ENCODE measurements at regions not wholly inside any gene's neighbourhood (a gene's known extent, or its start where the extent isn't known, plus 50 kb on each side); places are given as distances from the start of the nearest gene placed in this dataset.

DNA sequence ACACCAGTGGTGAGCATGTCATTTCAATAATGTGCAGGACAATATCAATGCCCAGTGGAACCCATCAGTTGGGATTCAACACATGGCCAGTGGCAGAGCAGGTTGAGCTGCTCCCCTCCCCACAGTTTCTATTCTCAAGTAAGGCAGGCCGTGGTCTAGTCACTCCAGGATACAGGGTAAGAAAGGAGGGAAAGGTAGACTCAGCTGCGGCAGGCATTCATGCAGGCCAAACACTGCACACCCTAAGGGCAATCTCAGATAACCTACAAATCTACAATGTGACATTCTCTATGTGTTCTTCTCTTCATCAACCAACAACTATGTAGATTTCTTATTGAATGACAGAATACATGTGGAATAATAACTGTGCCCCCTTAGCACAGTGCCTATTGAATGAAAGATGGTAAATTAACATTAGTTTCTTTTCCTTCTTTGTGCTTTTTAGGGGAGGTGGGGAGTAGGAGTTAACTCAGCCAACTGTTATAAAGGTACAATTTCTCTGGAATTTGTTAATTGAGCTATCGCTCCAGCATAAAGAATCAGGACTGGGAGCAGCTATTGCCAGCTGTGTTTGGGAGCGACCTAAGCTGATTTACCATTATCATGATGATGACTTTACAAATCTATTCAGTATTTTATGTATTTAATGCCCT, 89.7 kb downstream of the FAM50B start:
- Histone ChIP-seq H3K4me1 (ENCODE audit: control insufficient read depth, extremely low read depth, insufficient read depth, low read length) (no peaks in the 10 kb centered on the region), H3K27me3 (ENCODE audit: control insufficient read depth, extremely low read depth, insufficient read depth, low read length) (no peaks in the 10 kb centered on the region), H3K9me1 (ENCODE audit: control insufficient read depth, extremely low read depth, insufficient read depth, low read length) (no peaks in the 10 kb centered on the region), H3K79me2 (ENCODE audit: control insufficient read depth, insufficient read depth, low read length) (no peaks in the 10 kb centered on the region), H2AFZ (ENCODE audit: control insufficient read depth, low read length) (no peak overlapping the region), H3K36me3 (ENCODE audit: control insufficient read depth in 2 of 2, extremely low read depth in 1 of 2, insufficient read depth in 2 of 2, low read length in 2 of 2) (no peaks in the 10 kb centered on the region), H4K20me1 (ENCODE audit: control insufficient read depth, extremely low read depth, insufficient read depth, low read length) (no peaks in the 10 kb centered on the region), H3K4me3 (ENCODE audit: control insufficient read depth in 2 of 3, extremely low read depth in 1 of 3, insufficient read depth in 2 of 3, low read depth in 1 of 3, low read length in 3 of 3) (no peak overlapping the region), H3K27ac (ENCODE audit: control insufficient read depth, insufficient read depth, low read length) (no peak overlapping the region), H3K4me2 (ENCODE audit: control insufficient read depth, extremely low read depth, insufficient read depth, low read depth, low read length) (no peak overlapping the region), H3K9me3 (ENCODE audit: control insufficient read depth, low read depth, low read length) (no peaks in the 10 kb centered on the region), H3K9ac (ENCODE audit: control insufficient read depth, extremely low read depth, insufficient read depth, low read length) (no peak overlapping the region)
- TF ChIP-seq CTCF (optimal IDR thresholded peaks at IDR 0.05 in 1 of 3, IDR thresholded peaks at IDR 0.05 in 1 of 3, conservative IDR thresholded peaks at IDR 0.05 in 1 of 3; ENCODE audit: extremely low read depth in 1 of 3, insufficient read depth in 2 of 3, low read length in 3 of 3) (no peak), EZH2 (IDR thresholded peaks at IDR 0.05; ENCODE audit: low read length) (no peak)
- dilution Hi-C loops (cut with MboI; ENCODE audit: extremely low pct_ligation_motif_present, low sequenced_read_pairs) = no loop called here
- no peak for DNase-seq (ENCODE audit: low read depth, low spot score)
- no peak for FAIRE-seq

DNA sequence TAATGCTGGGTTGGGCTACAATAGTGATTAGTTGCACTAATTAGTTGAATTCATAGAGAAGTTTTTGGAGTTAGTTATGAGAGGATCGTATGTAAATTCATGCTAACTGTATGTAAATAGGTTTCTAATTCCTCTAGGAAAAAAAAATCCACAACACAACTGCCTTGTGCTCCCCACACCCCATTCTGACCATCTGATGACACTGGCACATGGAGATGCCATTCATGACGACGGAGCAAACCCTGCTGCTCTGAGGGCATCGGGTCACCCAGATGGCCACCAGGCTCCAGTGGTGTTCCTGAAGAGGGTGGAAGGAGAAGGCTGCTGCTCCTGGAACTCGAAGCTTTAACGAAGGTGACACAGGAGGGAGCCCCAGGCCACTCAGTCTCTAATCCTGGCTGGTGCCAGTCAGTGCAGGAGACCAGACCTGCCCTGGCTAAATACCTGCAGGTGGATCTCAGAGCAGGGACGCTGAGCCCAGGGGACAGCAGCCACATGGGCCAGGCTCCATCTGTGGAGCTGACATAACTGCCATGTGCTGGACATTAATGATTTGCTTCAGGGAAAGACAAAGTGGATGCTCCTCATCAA, 90.3 kb downstream of the FAM50B start:
- Histone ChIP-seq H3K4me1 (ENCODE audit: control insufficient read depth, extremely low read depth, insufficient read depth, low read length) (no peaks in the 10 kb centered on the region), H3K9me1 (ENCODE audit: control insufficient read depth, extremely low read depth, insufficient read depth, low read length) (no peaks in the 10 kb centered on the region), H3K27ac (ENCODE audit: control insufficient read depth, insufficient read depth, low read length) (no peak overlapping the region), H3K36me3 (ENCODE audit: control insufficient read depth in 2 of 2, extremely low read depth in 1 of 2, insufficient read depth in 2 of 2, low read length in 2 of 2) (no peaks in the 10 kb centered on the region), H2AFZ (ENCODE audit: control insufficient read depth, low read length) (no peak overlapping the region), H3K79me2 (ENCODE audit: control insufficient read depth, insufficient read depth, low read length) (no peaks in the 10 kb centered on the region), H3K9ac (ENCODE audit: control insufficient read depth, extremely low read depth, insufficient read depth, low read length) (no peak overlapping the region), H4K20me1 (ENCODE audit: control insufficient read depth, extremely low read depth, insufficient read depth, low read length) (no peaks in the 10 kb centered on the region), H3K4me2 (ENCODE audit: control insufficient read depth, extremely low read depth, insufficient read depth, low read depth, low read length) (no peak overlapping the region), H3K4me3 (ENCODE audit: control insufficient read depth in 2 of 3, extremely low read depth in 1 of 3, insufficient read depth in 2 of 3, low read depth in 1 of 3, low read length in 3 of 3) (no peak overlapping the region), H3K27me3 (ENCODE audit: control insufficient read depth, extremely low read depth, insufficient read depth, low read length) (no peaks in the 10 kb centered on the region), H3K9me3 (ENCODE audit: control insufficient read depth, low read depth, low read length) (no peaks in the 10 kb centered on the region)
- dilution Hi-C loops (cut with MboI; ENCODE audit: extremely low pct_ligation_motif_present, low sequenced_read_pairs) = no loop called here
- TF ChIP-seq EZH2 (IDR thresholded peaks at IDR 0.05; ENCODE audit: low read length) = no peak
- no peak for TF ChIP-seq CTCF (optimal IDR thresholded peaks at IDR 0.05 in 1 of 3, IDR thresholded peaks at IDR 0.05 in 1 of 3, conservative IDR thresholded peaks at IDR 0.05 in 1 of 3; ENCODE audit: extremely low read depth in 1 of 3, insufficient read depth in 2 of 3, low read length in 3 of 3)
- DNase-seq (ENCODE audit: low read depth, low spot score) (no peak), FAIRE-seq (no peak)
